HG02852 (cell line): ENCODE measurements at regions not wholly inside any gene's neighbourhood (a gene's known extent, or its start where the extent isn't known, plus 50 kb on each side); places are given as distances from the start of the nearest gene placed in this dataset.

Experiments used
- ATAC-seq: cut with Tn5 transposase; IDR thresholded peaks from one replicate; pipeline ENCODE4 v1.9.1; 2021; ENCODE audit warnings: mild to moderate bottlenecking, moderate library complexity; ENCODE audit not compliant: unreplicated experiment

- ATAC-seq = no peak
Observed at GRCh38 chr13:100817928-100818327, 143.3 kb upstream of the TMTC4 start.

GRCh38 chr13:100815476-100816046 is 141.0 kb upstream of the TMTC4 start:
- ATAC-seq = no peak

GRCh38 chr13:100812982-100813584 is 138.5 kb upstream of the TMTC4 start:
- no peak for ATAC-seq

GRCh38 chr13:100811928-100812327 is 137.3 kb upstream of the TMTC4 start:
- no peak for ATAC-seq

- no peak for ATAC-seq
Observed at GRCh38 chr13:100811024-100811865, 136.7 kb upstream of the TMTC4 start.

GRCh38 chr13:100810481-100810880 is 135.9 kb upstream of the TMTC4 start:
- no peak for ATAC-seq

- no peak for ATAC-seq
Observed at GRCh38 chr13:100809856-100810255, 135.3 kb upstream of the TMTC4 start.

GRCh38 chr13:100809129-100809390 is 134.5 kb upstream of the TMTC4 start:
- no peak for ATAC-seq

GRCh38 chr13:100808330-100809128 is 133.9 kb upstream of the TMTC4 start:
- no peak for ATAC-seq

GRCh38 chr13:100803091-100803490 is 128.5 kb upstream of the TMTC4 start:
- no peak for ATAC-seq

GRCh38 chr13:100800283-100800875 is 125.8 kb upstream of the TMTC4 start:
- ATAC-seq = no peak

GRCh38 chr13:100798739-100799361 is 124.3 kb upstream of the TMTC4 start:
- ATAC-seq = no peak

- ATAC-seq = no peak
Observed at GRCh38 chr13:100797921-100798320, 123.3 kb upstream of the TMTC4 start.

- ATAC-seq = no peak
Observed at GRCh38 chr13:100796463-100796862, 121.9 kb upstream of the TMTC4 start.

- ATAC-seq = no peak
Observed at GRCh38 chr13:100794575-100794974, 120.0 kb upstream of the TMTC4 start.

GRCh38 chr13:100790405-100790804 is 115.8 kb upstream of the TMTC4 start:
- no peak for ATAC-seq

GRCh38 chr13:100789968-100790367 is 115.4 kb upstream of the TMTC4 start:
- peak; percentile 94 for ATAC-seq

- ATAC-seq = no peak
Observed at GRCh38 chr13:100789481-100789880, 114.9 kb upstream of the TMTC4 start.

GRCh38 chr13:100789025-100789424 is 114.4 kb upstream of the TMTC4 start:
- no peak for ATAC-seq

- no peak for ATAC-seq
Observed at GRCh38 chr13:100788540-100788939, 113.9 kb upstream of the TMTC4 start.

- no peak for ATAC-seq
Observed at GRCh38 chr13:100787899-100788298, 113.3 kb upstream of the TMTC4 start.
